PC-9 (cell line): ENCODE measurements at regions not wholly inside any gene's neighbourhood (a gene's known extent, or its start where the extent isn't known, plus 50 kb on each side); places are given as distances from the start of the nearest gene placed in this dataset.
A peak's percentile ranks its signal among the peaks of the same experiment; 100 is the strongest.

ENCODE experiments used
- BruUV-seq: library from RNA; stranded (reverse); fragments of 400-500 nt; replicated peaks from 2 replicates; lab custom pipeline; 2021; lab: Mats Ljungman, UMichigan
- CTCF ChIA-PET: fragments of 300-600 bp; sonication (Branson Sonifier 250); formaldehyde crosslinking; loops from one replicate; lab custom pipeline; 2022; ENCODE audit warnings: antibody characterized with exemption; lab: Charles Lee
- POLR2A ChIA-PET: fragments of 300-600 bp; sonication (Branson Sonifier 250); formaldehyde crosslinking; loops from one replicate; lab custom pipeline; 2022; ENCODE audit warnings: antibody characterized with exemption; ENCODE audit not compliant: unreplicated experiment; lab: Charles Lee
- DNase-seq, 2 experiments: peaks; one replicate each; pipeline versions ENCODE4 v3.0.0 to v3.0.0-alpha.2; 2015 to 2022; ENCODE audit warnings: mixed read lengths in 1 of 2
- H2AFZ ChIP-seq: fragments of 200-600 bp; sonication (generic); 2 replicates; pipeline ENCODE4 v1.8.1; 2017; ENCODE audit warnings: antibody characterized with exemption
- H3F3A ChIP-seq: fragments of 200-600 bp; sonication (generic); 2 replicates; pipeline ENCODE4 v1.8.1; 2017; ENCODE audit warnings: antibody characterized with exemption, mild to moderate bottlenecking, low read depth; ENCODE audit not compliant: insufficient read depth
- H3K27ac ChIP-seq: fragments of 200-600 bp; sonication (generic); 2 replicates; pipeline ENCODE4 v1.6.1; 2016; ENCODE audit warnings: mixed run types
- H3K27me3 ChIP-seq: fragments of 200-600 bp; sonication (generic); 2 replicates; pipeline ENCODE4 v1.6.1; 2016; ENCODE audit warnings: low read depth, mixed run types; ENCODE audit not compliant: insufficient read depth
- H3K36me3 ChIP-seq: fragments of 200-600 bp; sonication (generic); 2 replicates; pipeline ENCODE4 v1.6.1; 2016; ENCODE audit warnings: low read depth, mixed run types
- H3K4me1 ChIP-seq: fragments of 200-600 bp; sonication (generic); replicated peaks from 2 replicates; pipeline ENCODE4 v1.6.1; 2016; ENCODE audit warnings: mixed run types; ENCODE audit not compliant: insufficient read depth
- H3K4me2 ChIP-seq: fragments of 200-600 bp; sonication (generic); 2 replicates; pipeline ENCODE4 v1.6.1; 2017; ENCODE audit warnings: mixed run types
- H3K4me3 ChIP-seq: fragments of 200-600 bp; sonication (generic); 2 replicates; pipeline ENCODE4 v1.6.1; 2016; ENCODE audit warnings: mixed run types
- H3K79me2 ChIP-seq: fragments of 200-600 bp; sonication (generic); 2 replicates; pipeline ENCODE4 v1.6.1; 2017; ENCODE audit warnings: low read depth, mixed run types
- H3K9me2 ChIP-seq: fragments of 200-600 bp; sonication (generic); 2 replicates; pipeline ENCODE4 v1.8.1; 2017; ENCODE audit warnings: mild to moderate bottlenecking; ENCODE audit not compliant: insufficient read depth
- H3K9me3 ChIP-seq: fragments of 200-600 bp; sonication (generic); 2 replicates; pipeline ENCODE4 v1.8.1; 2016; ENCODE audit warnings: low read depth; ENCODE audit not compliant: insufficient read depth
- H4K20me1 ChIP-seq: fragments of 200-600 bp; sonication (generic); 2 replicates; pipeline ENCODE4 v1.8.1; 2017; ENCODE audit not compliant: insufficient read depth
- CTCF ChIP-seq: fragments of 200-600 bp; sonication (generic); conservative IDR thresholded peaks from 2 replicates; pipeline ENCODE4 v1.6.1; 2017; ENCODE audit warnings: mixed run types, antibody characterized with exemption, mild to moderate bottlenecking, moderate library complexity
- EZH2 ChIP-seq: fragments of 200-600 bp; sonication (generic); IDR thresholded peaks from 2 replicates; pipeline ENCODE4 v1.8.0; 2017; ENCODE audit warnings: antibody characterized with exemption, low read depth
- intact Hi-C: fragments of 100-400 bp; cut with micrococcal nuclease; formaldehyde crosslinking; loops from one replicate; pipeline ENCODE4 v1.10.0; 2022; ENCODE audit not compliant: unreplicated experiment

- POLR2A ChIA-PET: no interaction called here
- Histone ChIP-seq H3K36me3 (no peaks in the 10 kb centered on the region), H2AFZ (no peak overlapping the region), H3K27ac (no peak overlapping the region), H3K4me2 (no peak overlapping the region), H3K27me3 (peaks cover 89% of the 10 kb centered on the region), H3K9me2 (no peaks in the 10 kb centered on the region), H3K9me3 (no peaks in the 10 kb centered on the region), H3K4me3 (no peak overlapping the region), H3K4me1 (no peaks in the 10 kb centered on the region), H3F3A (no peaks in the 10 kb centered on the region), H3K79me2 (no peaks in the 10 kb centered on the region), H4K20me1 (no peaks in the 10 kb centered on the region; the same call in 1 of the 2 replicates)
- TF ChIP-seq CTCF (no peak), EZH2 (no peak)
- intact Hi-C loops: no loop called here
- DNase-seq: peak in 1 of 2 experiments; percentile 8
- CTCF ChIA-PET: no interaction called here
- no TSS peak for BruUV-seq
These were observed 103.6 kb upstream of the HSD17B12 start for GRCh38 chr11:43576803-43577521.

- Histone ChIP-seq H4K20me1 (no peaks in the 10 kb centered on the region; the same call in 1 of the 2 replicates), H3K27me3 (peaks cover 81% of the 10 kb centered on the region), H3K9me3 (no peaks in the 10 kb centered on the region), H3K9me2 (no peaks in the 10 kb centered on the region), H3K4me3 (no peak overlapping the region), H3K27ac (no peak overlapping the region), H3K4me2 (no peak overlapping the region), H3K36me3 (no peaks in the 10 kb centered on the region), H3F3A (no peaks in the 10 kb centered on the region), H2AFZ (no peak overlapping the region), H3K4me1 (no peaks in the 10 kb centered on the region), H3K79me2 (no peaks in the 10 kb centered on the region)
- ChIA-PET POLR2A (no interaction called here), CTCF (no interaction called here)
- TF ChIP-seq CTCF (no peak), EZH2 (no peak)
- intact Hi-C loops: no loop called here
- no TSS peak for BruUV-seq
- no peak for DNase-seq
These were observed 102.8 kb upstream of the HSD17B12 start for GRCh38 chr11:43577566-43578264.

GRCh38 chr11:43578346-43579170, 102.0 kb upstream of the HSD17B12 start:
- intact Hi-C loops: no loop called here
- Histone ChIP-seq H3K9me2 (no peaks in the 10 kb centered on the region), H3K27me3 (peaks cover 77% of the 10 kb centered on the region), H3F3A (no peaks in the 10 kb centered on the region), H2AFZ (no peak overlapping the region), H3K9me3 (no peaks in the 10 kb centered on the region), H3K36me3 (no peaks in the 10 kb centered on the region), H3K27ac (no peak overlapping the region), H3K4me2 (peak overlapping the region; percentile 89), H3K79me2 (no peaks in the 10 kb centered on the region), H3K4me1 (no peaks in the 10 kb centered on the region), H4K20me1 (no peaks in the 10 kb centered on the region; the same call in 1 of the 2 replicates), H3K4me3 (peak overlapping the region; percentile 60; the same call in 1 of the 2 replicates)
- CTCF ChIA-PET: interaction anchor here (0.7 kb wide), 1 partner anchor 60 kb away, joined by 3 read pairs; no protein-coding TSS in a partner anchor
- POLR2A ChIA-PET: no interaction called here
- TF ChIP-seq EZH2 (no peak; the same call in 1 of the 2 replicates), CTCF (no peak)
- no peak for DNase-seq
- no TSS peak for BruUV-seq
